Stimulated activated naive B cell treated with anti-CD40 and anti-IgM and Interleukin-4, amounts not matched to agents 10 μg/mL and 1 μg/mL and 100 μg/mL, for 72 hours (primary cell): ENCODE measurements at regions not wholly inside any gene's neighbourhood (a gene's known extent, or its start where the extent isn't known, plus 50 kb on each side); places are given as distances from the start of the nearest gene placed in this dataset.
"Not testable (repeated sequence)": the region's sequence is repeated elsewhere in the genome, so short reads cannot be mapped to it uniquely, and the experiment has no call there.

Experiments used
- ATAC-seq, 2 donors: fragments of 150-1000 bp; cut with Tn5 transposase; replicated peaks; 2 replicates each; pipeline ENCODE4 v1.10.0; 2021; ENCODE audit warnings: moderate library complexity in 1 of 2
- DNase-seq: peaks from one replicate; pipeline ENCODE4 v3.0.0; 2021
- H3K27ac Mint-ChIP-seq: one replicate; pipeline ENCODE4 v1.8.0; 2022; ENCODE audit warnings: mild to moderate bottlenecking, mixed read lengths
- H3K27me3 Mint-ChIP-seq, 2 donors: one replicate each; pipeline ENCODE4 v1.8.0; 2022; ENCODE audit warnings: mixed read lengths in 2 of 2
- H3K36me3 Mint-ChIP-seq, 2 donors: one replicate each; pipeline ENCODE4 v1.8.0; 2022; ENCODE audit warnings: mixed read lengths in 2 of 2, mild to moderate bottlenecking in 1 of 2
- H3K4me1 Mint-ChIP-seq, 2 donors: one replicate each; pipeline ENCODE4 v1.8.0; 2022; ENCODE audit warnings: mixed read lengths in 2 of 2, mild to moderate bottlenecking in 1 of 2
- H3K4me3 Mint-ChIP-seq, 2 donors: one replicate each; pipeline ENCODE4 v1.8.0; 2022; ENCODE audit warnings: mild to moderate bottlenecking in 2 of 2, mixed read lengths in 2 of 2, moderate library complexity in 1 of 2
- H3K9me3 Mint-ChIP-seq, 2 donors: one replicate each; pipeline ENCODE4 v1.8.0; 2022; ENCODE audit warnings: mixed read lengths in 2 of 2, mild to moderate bottlenecking in 1 of 2

DNA sequence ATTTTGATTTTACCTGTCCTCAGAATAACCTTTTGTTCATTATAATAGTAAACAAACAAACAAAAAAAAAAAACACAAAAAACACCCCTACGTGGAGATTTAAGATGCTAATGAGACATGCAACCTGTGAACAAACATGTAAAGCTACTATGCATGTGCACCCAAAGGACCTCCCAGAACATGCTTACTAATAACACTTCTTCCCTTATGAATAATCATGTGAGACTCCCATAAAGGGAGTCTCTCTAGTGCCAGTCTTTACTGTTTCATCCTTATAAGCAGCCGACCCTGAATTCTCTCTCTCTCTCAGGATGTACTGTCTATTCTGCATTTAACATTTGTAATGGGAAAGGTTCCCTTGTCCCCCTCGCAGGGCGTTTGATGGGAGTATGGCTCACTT lies 1051.1 kb downstream of the PCDH17 start:
- Mint-ChIP-seq H3K36me3 (no peaks in the 10 kb centered on the region), H3K27ac (no peak overlapping the region), H3K27me3 (no peaks in the 10 kb centered on the region), H3K4me1 (no peaks in the 10 kb centered on the region), H3K9me3 (peaks cover 0 to 5% of the 10 kb centered on the region in 2 donors), H3K4me3 (no peak overlapping the region)
- ATAC-seq, result no peak
- no peak for DNase-seq

DNA sequence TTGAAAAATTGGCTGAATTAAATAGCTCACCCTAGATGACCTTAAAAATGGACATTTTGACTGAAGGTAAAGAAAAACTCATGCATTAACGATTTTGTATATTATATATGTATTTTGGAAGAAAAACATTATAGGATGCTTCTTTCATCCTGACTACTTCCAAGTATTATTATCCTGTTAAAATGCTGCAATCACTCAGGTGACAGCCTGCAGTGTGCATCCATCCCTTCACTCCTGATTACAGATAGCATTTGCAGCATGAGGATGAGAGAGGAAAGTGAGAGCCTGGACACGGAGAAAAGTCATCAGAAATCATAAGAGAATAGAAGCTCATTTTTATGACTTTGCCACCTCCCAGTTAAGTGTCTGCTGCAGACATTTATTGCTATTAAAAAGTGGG lies 1055.6 kb downstream of the PCDH17 start:
- ATAC-seq, result no peak
- DNase-seq, result no peak
- H3K27me3 Mint-ChIP-seq, result no peaks in the 10 kb centered on the region
- peaks cover 0 to 5% of the 10 kb centered on the region in 2 donors for H3K9me3 Mint-ChIP-seq
- H3K4me3 Mint-ChIP-seq, result no peak overlapping the region
- H3K4me1 Mint-ChIP-seq, result no peaks in the 10 kb centered on the region
- H3K36me3 Mint-ChIP-seq, result no peaks in the 10 kb centered on the region
- no peak overlapping the region for H3K27ac Mint-ChIP-seq

DNA sequence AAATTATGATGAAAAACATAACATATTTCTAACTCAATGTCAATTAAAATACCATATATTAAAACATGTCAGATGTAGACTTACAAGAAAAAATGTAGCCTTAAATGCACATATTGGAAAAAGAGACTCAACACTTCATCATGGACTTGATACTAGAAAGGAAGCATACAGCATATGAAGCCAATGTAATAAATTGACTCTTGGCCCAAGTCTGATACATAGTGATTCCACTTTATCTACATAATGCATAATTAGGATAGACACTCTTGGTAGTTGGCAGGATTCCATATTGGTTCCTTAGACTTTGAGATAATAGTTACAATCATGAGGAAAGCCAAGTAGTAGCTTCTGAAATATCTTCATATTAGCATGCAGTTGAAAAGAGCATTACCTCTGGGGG lies 1067.0 kb downstream of the PCDH17 start:
- no peak for ATAC-seq
- DNase-seq, result no peak
- Mint-ChIP-seq H3K9me3 (peaks cover 8% of the 10 kb centered on the region in 2 donors), H3K36me3 (no peaks in the 10 kb centered on the region), H3K4me1 (no peaks in the 10 kb centered on the region), H3K4me3 (no peak overlapping the region), H3K27me3 (no peaks in the 10 kb centered on the region), H3K27ac (no peak overlapping the region)

DNA sequence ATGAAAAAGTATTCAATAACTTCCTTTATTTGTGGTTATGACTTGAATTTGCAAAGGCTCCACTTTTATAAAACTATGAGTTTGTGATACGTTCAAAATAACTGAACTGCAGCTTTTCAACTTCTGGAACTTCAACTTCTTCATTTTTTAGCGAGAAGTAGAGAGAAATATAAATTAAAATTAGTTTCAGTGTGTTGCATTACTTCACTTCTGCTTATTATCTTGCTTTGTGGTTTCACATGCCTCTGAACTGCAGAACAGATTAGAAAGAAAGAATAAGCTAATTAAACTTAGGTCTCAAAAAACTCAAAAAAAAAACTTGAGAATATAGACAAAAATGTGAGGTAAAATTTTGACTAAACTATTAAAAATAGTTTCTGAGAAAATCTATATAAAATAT lies 1073.4 kb downstream of the PCDH17 start:
- ATAC-seq (no peak), DNase-seq (no peak)
- Mint-ChIP-seq H3K27ac (no peak overlapping the region), H3K36me3 (no peaks in the 10 kb centered on the region), H3K4me3 (no peak overlapping the region), H3K27me3 (no peaks in the 10 kb centered on the region), H3K9me3 (peaks cover 4 to 6% of the 10 kb centered on the region in 2 donors), H3K4me1 (no peaks in the 10 kb centered on the region)

DNA sequence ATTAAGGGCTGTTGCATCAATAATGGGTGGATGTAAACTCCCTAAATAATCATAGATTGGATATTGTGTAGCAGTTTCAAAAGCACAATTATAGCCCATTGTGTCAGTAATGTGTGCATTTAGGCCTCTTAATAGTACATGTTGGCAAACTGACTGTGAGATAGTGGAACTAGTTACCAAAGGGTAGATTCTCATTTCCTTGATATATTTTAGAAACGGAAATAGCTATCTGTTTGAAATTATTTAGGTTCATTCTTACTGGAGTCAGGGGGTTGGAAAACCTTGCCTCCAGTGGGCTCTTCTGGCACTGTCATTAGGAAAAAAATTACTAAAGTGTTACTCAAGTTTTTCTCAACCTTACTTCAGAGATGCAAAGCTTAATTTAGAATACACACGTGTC lies 1074.9 kb downstream of the PCDH17 start:
- DNase-seq, result no peak

DNA sequence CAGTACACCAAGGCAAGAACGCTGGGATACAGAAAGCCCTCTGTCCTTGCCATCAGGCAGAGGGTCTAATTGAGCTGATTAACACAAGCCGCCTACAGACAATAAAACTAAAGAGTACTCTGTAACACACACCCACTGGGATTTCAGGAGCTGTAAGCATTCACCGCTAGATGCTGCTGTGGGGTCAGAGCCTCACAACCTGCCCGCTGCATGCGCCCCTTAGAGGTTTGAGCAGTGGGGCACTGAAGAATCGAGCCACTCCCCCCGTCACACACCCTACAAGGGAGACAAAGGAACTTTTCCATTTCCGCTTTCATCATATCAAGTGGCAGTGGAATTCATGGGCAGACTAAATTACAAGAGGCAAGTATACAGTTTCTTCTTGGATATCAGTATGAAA lies 1080.6 kb downstream of the PCDH17 start:
- Mint-ChIP-seq H3K4me3 (no peak overlapping the region), H3K9me3 (peaks cover 7 to 16% of the 10 kb centered on the region in 2 donors), H3K27ac (no peak overlapping the region), H3K4me1 (no peaks in the 10 kb centered on the region), H3K36me3 (no peaks in the 10 kb centered on the region), H3K27me3 (no peaks in the 10 kb centered on the region)
- peak in 1 of 2 donors; percentile 18 for ATAC-seq
- DNase-seq, result no peak

More for the DNA sequence above, 1074.9 kb downstream of the PCDH17 start:
- Mint-ChIP-seq H3K27me3 (no peaks in the 10 kb centered on the region), H3K4me1 (no peaks in the 10 kb centered on the region), H3K27ac (no peak overlapping the region), H3K4me3 (no peak overlapping the region), H3K9me3 (peaks cover 9% of the 10 kb centered on the region in 2 donors), H3K36me3 (no peaks in the 10 kb centered on the region)
- ATAC-seq, result no peak

DNA sequence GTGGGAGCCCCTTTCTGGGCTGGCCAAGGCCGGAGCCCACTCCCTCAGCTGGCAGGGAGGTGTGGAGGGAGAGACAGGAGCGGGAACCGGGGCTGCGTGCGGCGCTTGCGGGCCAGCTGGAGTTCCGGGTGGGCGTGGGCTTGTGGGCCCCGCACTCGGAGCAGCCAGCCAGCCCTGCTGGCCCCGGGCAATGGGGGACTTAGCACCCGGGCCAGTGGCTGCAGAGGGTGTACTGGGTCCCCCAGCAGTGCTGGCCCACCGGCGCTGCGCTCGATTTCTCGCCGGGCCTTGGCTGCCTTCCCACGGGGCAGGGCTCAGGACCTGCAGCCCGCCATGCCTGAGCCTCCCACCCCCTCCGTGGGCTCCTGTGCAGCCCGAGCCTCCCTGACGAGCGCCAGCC lies 1082.5 kb downstream of the PCDH17 start:
- H3K36me3 Mint-ChIP-seq, H3K27ac Mint-ChIP-seq, ATAC-seq, H3K4me3 Mint-ChIP-seq, H3K27me3 Mint-ChIP-seq, H3K4me1 Mint-ChIP-seq, DNase-seq: not testable (repeated sequence)
- H3K9me3 Mint-ChIP-seq, result peaks cover 7 to 13% of the 10 kb centered on the region in 2 donors

DNA sequence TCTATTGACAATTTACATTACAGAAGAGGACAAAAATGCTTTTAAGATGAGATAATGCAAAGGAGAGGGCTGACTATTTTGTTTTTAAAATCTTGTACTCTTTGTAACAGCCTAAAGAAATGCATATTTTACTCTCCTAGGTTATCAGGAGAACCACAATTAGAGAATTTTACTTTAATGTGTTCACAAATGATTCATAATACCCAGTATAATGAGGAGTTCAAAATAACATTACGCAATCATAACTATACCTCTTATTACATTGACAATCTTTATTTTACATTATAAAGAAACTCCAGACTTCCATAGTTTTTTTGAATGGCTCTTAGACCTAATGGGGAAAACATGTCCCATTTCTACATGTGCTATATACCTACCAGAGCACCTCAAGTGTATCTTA lies 1089.7 kb downstream of the PCDH17 start:
- no peak overlapping the region for H3K27ac Mint-ChIP-seq
- no peaks in the 10 kb centered on the region for H3K4me1 Mint-ChIP-seq
- H3K9me3 Mint-ChIP-seq, result peaks cover 0 to 2% of the 10 kb centered on the region in 2 donors
- no peaks in the 10 kb centered on the region for H3K36me3 Mint-ChIP-seq
- no peak overlapping the region for H3K4me3 Mint-ChIP-seq
- DNase-seq, result no peak
- H3K27me3 Mint-ChIP-seq, result no peaks in the 10 kb centered on the region
- no peak for ATAC-seq

DNA sequence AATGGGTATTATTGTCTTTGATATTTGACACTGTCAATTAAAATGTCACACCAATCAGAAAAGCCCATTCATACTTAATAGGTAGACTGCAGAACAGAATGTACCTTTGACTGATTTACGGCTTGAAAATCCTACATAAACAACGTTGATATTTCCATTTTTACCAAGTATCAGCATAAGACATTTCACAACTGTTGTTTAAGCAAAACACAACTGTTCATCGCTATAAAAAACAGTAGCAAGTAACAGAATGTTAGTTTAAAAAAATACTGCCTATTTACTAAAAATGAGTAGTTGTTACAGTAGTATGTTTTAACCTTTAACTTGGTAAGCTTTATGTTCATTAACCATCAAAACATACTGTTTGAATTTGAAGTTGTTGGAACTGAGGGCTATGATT lies 1096.6 kb downstream of the PCDH17 start:
- H3K36me3 Mint-ChIP-seq, result no peaks in the 10 kb centered on the region
- no peak overlapping the region for H3K4me3 Mint-ChIP-seq
- no peak for ATAC-seq
- peaks cover 0 to 4% of the 10 kb centered on the region in 2 donors for H3K9me3 Mint-ChIP-seq
- H3K4me1 Mint-ChIP-seq, result no peaks in the 10 kb centered on the region
- no peak for DNase-seq
- H3K27ac Mint-ChIP-seq, result no peak overlapping the region
- H3K27me3 Mint-ChIP-seq, result no peaks in the 10 kb centered on the region

DNA sequence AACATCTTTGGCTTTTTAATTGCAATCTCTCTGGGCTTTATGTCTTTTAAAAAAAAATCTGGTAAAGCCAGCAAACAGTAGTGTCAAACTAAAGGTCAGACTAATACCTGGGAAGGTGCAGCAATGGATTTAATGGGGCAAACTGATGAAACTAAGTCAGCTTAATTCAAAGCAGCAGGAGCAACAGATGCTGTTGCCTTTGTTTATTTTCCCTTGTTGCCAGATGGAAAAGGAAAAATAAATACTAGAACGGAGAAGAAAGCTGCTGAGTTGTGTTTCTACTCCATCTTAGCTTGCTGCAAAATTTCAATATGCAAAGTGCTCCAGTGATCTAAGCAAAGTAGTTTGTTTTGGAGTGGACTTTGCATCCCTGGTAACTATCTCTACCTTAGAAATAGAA lies 1097.8 kb downstream of the PCDH17 start:
- H3K27ac Mint-ChIP-seq, result no peak overlapping the region
- no peaks in the 10 kb centered on the region for H3K4me1 Mint-ChIP-seq
- ATAC-seq, result no peak

DNA sequence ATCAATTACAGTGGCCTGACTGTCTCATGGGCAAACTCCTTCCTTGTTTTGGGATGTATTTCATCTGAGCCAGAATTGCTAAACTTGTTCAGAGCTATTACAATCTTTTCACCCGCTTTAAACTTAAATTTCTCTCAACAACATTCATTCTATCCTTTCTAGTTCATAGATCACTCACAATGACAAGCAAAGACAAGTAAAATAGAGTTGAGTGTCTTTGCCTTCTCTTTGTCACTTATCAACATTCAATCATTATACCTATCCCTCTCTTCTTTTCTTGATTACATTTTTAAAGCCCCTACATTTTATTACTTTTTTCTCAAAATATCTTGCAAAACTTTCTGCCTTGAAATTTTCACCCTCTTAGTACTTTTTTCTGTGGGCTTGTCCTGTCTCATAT lies 1113.1 kb downstream of the PCDH17 start:
- Mint-ChIP-seq H3K9me3 (peaks cover 0 to 4% of the 10 kb centered on the region in 2 donors), H3K36me3 (no peaks in the 10 kb centered on the region), H3K27ac (no peak overlapping the region), H3K27me3 (no peaks in the 10 kb centered on the region), H3K4me3 (no peak overlapping the region), H3K4me1 (no peaks in the 10 kb centered on the region)
- DNase-seq (no peak), ATAC-seq (no peak)

More for the DNA sequence above, 1097.8 kb downstream of the PCDH17 start:
- no peak for DNase-seq
- Mint-ChIP-seq H3K4me3 (no peak overlapping the region), H3K27me3 (no peaks in the 10 kb centered on the region), H3K36me3 (no peaks in the 10 kb centered on the region), H3K9me3 (peaks cover 0 to 4% of the 10 kb centered on the region in 2 donors)

DNA sequence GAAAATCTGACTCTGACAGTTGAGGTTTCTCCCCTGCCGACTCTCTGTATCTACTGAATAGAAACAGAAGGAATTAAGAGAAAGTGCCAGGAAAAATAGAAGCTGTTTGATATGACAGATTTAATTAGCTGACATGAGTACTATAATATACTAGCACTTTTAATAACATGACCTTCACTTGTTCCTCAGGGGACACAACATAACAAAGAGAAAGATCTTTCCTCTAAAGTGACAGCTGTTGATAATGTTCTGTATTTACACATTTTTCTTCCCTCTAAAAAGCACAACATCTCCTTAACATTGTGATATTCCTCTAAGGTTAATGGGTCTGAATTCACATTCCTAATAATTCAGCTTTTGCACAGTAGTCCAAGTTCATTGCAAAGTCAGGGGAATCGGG lies 1136.0 kb downstream of the PCDH17 start:
- no peaks in the 10 kb centered on the region for H3K36me3 Mint-ChIP-seq
- H3K4me1 Mint-ChIP-seq, result no peaks in the 10 kb centered on the region
- H3K27me3 Mint-ChIP-seq, result no peaks in the 10 kb centered on the region
- ATAC-seq (no peak), DNase-seq (no peak)
- H3K4me3 Mint-ChIP-seq, result no peak overlapping the region
- H3K27ac Mint-ChIP-seq, result no peak overlapping the region
- no peaks in the 10 kb centered on the region for H3K9me3 Mint-ChIP-seq

DNA sequence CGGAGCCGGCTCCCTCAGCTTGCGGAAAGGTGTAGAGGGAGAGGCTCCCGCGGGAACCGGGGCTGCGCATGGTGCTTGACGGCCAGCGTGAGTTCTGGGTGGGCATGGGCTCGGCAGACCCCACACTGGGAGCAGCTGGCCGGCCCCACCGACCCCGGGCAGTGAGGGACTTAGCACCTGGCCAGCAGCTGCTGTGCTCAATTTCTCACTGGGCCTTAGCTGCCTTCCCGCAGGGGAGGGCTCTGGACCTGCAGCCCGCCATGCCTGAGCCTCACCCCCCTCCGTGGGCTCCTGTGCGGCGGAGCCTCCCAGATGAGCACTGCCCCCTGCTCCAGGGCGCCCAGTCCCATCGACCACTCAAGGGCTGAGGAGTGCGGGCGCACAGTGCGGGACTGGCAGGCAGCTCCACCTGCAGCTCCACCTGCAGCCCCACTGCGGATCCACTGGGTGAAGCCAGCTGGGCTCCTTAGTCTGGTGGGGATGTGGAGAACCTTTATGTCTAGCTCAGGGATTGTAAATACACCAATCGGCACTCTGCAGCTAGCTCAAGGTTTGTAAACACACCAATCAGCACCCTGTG lies 1141.8 kb downstream of the PCDH17 start:
- peaks cover 0 to 5% of the 10 kb centered on the region in 2 donors for H3K9me3 Mint-ChIP-seq
- H3K36me3 Mint-ChIP-seq, result no peaks in the 10 kb centered on the region
- no peaks in the 10 kb centered on the region for H3K27me3 Mint-ChIP-seq
- no peak for DNase-seq
- ATAC-seq, result no peak
- no peak overlapping the region for H3K4me3 Mint-ChIP-seq
- no peaks in the 10 kb centered on the region for H3K4me1 Mint-ChIP-seq
- H3K27ac Mint-ChIP-seq, result no peak overlapping the region

DNA sequence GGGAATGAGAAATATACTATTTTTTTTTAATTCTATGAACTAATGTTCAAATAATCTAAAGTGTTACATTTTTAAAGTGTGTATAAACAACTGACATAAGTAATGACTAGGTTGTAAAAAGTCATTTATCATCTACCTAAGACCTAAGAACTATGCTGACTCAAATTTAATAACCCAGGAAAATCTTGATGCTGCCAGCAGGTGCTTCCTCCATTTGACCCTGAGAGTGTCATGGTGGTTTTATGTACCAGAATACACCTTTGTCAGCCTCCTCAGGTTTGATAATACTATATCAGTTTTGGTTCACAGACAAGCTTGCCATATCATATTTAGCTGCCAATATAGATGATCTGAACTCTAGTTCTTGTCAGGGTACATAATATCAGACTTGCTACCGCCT lies 1151.2 kb downstream of the PCDH17 start:
- ATAC-seq, result no peak
- DNase-seq, result no peak
- Mint-ChIP-seq H3K4me1 (no peaks in the 10 kb centered on the region), H3K27me3 (no peaks in the 10 kb centered on the region), H3K27ac (no peak overlapping the region), H3K4me3 (no peak overlapping the region), H3K9me3 (no peaks in the 10 kb centered on the region), H3K36me3 (no peaks in the 10 kb centered on the region)

DNA sequence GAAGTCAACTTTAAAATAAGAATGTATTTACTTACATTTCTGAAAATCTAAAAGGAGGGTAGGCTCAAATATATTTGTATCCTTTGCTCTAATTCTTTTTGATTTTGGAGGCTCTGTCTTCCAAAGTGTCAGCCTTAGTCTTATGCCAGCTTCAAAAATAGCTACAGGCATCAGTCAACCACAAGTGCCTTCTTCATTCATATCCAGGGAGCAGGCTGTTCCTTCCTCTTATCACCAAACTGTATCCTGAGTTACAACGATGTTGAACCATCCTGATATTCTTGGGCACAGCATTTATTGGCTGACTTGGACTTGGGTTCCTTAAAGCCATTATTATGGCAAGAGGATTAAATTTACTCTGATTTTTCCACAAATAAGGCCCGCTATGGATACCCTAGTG lies 1161.3 kb downstream of the PCDH17 start:
- Mint-ChIP-seq H3K4me1 (no peaks in the 10 kb centered on the region), H3K36me3 (no peaks in the 10 kb centered on the region), H3K27me3 (no peaks in the 10 kb centered on the region), H3K4me3 (no peak overlapping the region), H3K27ac (no peak overlapping the region), H3K9me3 (peaks cover 0 to 3% of the 10 kb centered on the region in 2 donors)
- no peak for DNase-seq
- no peak for ATAC-seq

DNA sequence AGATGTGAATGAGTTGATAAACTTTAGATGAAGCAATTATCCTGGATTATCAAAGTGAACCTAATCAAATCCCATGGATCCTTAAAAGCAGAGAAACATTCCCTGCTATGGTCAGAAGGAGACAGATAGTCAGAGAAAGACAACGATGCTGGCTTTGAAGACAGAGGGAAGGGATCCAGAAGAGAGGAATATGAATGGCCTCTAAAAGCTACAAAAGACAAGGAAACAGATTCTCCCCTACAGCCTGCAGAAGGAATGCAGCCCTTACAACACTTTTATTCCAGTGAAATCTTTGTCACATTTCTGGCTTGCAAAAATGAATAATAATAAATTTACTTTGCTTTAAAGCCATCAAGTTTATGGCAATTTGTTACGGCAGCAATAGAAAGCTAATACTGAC lies 1164.2 kb downstream of the PCDH17 start:
- no peak overlapping the region for H3K4me3 Mint-ChIP-seq
- no peaks in the 10 kb centered on the region for H3K27me3 Mint-ChIP-seq
- H3K27ac Mint-ChIP-seq, result no peak overlapping the region
- no peaks in the 10 kb centered on the region for H3K4me1 Mint-ChIP-seq
- no peak for DNase-seq
- peaks cover 0 to 3% of the 10 kb centered on the region in 2 donors for H3K9me3 Mint-ChIP-seq
- no peaks in the 10 kb centered on the region for H3K36me3 Mint-ChIP-seq
- no peak for ATAC-seq
